Ovary (tissue), 3 donors: ENCODE measurements at regions not wholly inside any gene's neighbourhood (a gene's known extent, or its start where the extent isn't known, plus 50 kb on each side); places are given as distances from the start of the nearest gene placed in this dataset.

Experiments
- POLR2A ChIP-seq: fragments of 450-650 bp; IDR thresholded peaks from one replicate; pipeline ENCODE4 v1.6.1; 2017; ENCODE audit warnings: antibody characterized with exemption, mild to moderate bottlenecking, moderate library complexity
- TF ChIP-seq, protein P1 (sequence below), 3 donors: fragments of 450-650 bp in 2 of 3; fragments of 200-600 bp in 1 of 3; IDR thresholded peaks; one replicate each; pipeline versions ENCODE4 v1.5.1 to v1.8.0; 2016 to 2022; ENCODE audit warnings: antibody characterized with exemption in 3 of 3, mild to moderate bottlenecking in 1 of 3
- donor health status: DM: no; HTN: no; CAD: no.

DNA sequence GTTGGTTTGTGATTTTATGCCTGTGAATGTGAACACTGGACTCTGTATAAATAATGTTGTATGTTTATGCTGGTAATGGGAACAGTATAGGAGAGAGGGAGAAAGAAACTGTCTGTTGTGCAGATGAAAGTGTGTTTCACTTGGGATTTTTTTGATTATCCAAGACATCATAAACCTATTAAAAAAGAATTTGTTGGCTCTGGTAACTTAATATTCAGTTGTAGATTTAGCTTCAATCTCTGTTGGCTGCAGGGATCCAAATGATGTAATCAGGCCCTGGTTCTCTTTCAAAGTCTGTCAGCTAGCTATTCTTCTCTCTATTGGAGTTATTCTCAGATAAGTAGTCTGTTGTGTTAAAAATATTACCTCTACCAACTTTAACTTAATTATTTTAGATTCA, 168.8 kb upstream of the RHOBTB1 start:
- TF ChIP-seq, protein P1, sequence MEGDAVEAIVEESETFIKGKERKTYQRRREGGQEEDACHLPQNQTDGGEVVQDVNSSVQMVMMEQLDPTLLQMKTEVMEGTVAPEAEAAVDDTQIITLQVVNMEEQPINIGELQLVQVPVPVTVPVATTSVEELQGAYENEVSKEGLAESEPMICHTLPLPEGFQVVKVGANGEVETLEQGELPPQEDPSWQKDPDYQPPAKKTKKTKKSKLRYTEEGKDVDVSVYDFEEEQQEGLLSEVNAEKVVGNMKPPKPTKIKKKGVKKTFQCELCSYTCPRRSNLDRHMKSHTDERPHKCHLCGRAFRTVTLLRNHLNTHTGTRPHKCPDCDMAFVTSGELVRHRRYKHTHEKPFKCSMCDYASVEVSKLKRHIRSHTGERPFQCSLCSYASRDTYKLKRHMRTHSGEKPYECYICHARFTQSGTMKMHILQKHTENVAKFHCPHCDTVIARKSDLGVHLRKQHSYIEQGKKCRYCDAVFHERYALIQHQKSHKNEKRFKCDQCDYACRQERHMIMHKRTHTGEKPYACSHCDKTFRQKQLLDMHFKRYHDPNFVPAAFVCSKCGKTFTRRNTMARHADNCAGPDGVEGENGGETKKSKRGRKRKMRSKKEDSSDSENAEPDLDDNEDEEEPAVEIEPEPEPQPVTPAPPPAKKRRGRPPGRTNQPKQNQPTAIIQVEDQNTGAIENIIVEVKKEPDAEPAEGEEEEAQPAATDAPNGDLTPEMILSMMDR (IDR thresholded peaks at IDR 0.05), result no peak
- no peak for TF ChIP-seq POLR2A
